ENCODE measurements at regions not wholly inside any gene's neighbourhood (a gene's known extent, or its start where the extent isn't known, plus 50 kb on each side); places are given as distances from the start of the nearest gene placed in this dataset.

GRCh38 chr5:105783811-105784210, 1886.9 kb downstream of the EFNA5 start:
- H3K9me2 ChIP-seq (ENCODE audit: insufficient read depth) = no peaks in the 10 kb centered on the region
- no peak overlapping the region for H2AFZ ChIP-seq (ENCODE audit: low read depth, low read length, poor library complexity, severe bottlenecking)
- H3K27me3 ChIP-seq (ENCODE audit: insufficient read depth, low read length) = no peaks in the 10 kb centered on the region
- ATAC-seq (no peak), DNase-seq (ENCODE audit: low read depth, low spot score) (no peak)
- BruUV-seq (replicated peaks) = no TSS peak
- H3K4me3 ChIP-seq (replicated peaks in 1 of 2; ENCODE audit: low read depth in 1 of 2, low read length in 2 of 2) = no peak overlapping the region
- POLR2A ChIA-PET = no interaction called here
- intact Hi-C loops (cut with micrococcal nuclease) = no loop called here
- H3K4me2 ChIP-seq (ENCODE audit: low read length) = no peak overlapping the region
- H3K9me3 ChIP-seq (ENCODE audit: control insufficient read depth in 1 of 2, insufficient read depth in 1 of 2, low read depth in 1 of 2, low read length in 2 of 2) = no peaks in the 10 kb centered on the region
- TF ChIP-seq EZH2phosphoT487 (IDR thresholded peaks at IDR 0.05; ENCODE audit: borderline replicate concordance) (no peak), POLR2AphosphoS5 (IDR thresholded peaks at IDR 0.05; ENCODE audit: low read depth, low read length) (no peak), SRF (IDR thresholded peaks at IDR 0.05; ENCODE audit: low read depth) (no peak), ELF1 (IDR thresholded peaks at IDR 0.05; ENCODE audit: borderline replicate concordance, low read depth) (no peak), REST (IDR thresholded peaks at IDR 0.05; ENCODE audit: low read depth) (no peak), MAX (IDR thresholded peaks at IDR 0.05) (no peak), ZBTB33 (IDR thresholded peaks at IDR 0.05; ENCODE audit: extremely low read depth, insufficient replicate concordance, low read length) (no peak)
- RAD21 ChIA-PET (ENCODE audit: low non-redundant PET in 1 of 2, low total read pairs in 2 of 2, uncharacterized antibody in 2 of 2, unreplicated experiment in 2 of 2) = no interaction called here
- CTCF ChIA-PET = no interaction called here
- no peak overlapping the region for H3K9ac ChIP-seq (ENCODE audit: low read length)
- no peaks in the 10 kb centered on the region for H3K4me1 ChIP-seq (ENCODE audit: control insufficient read depth in 1 of 2, insufficient read depth in 2 of 2, low read length in 2 of 2)
- no peaks in the 10 kb centered on the region for H3K36me3 ChIP-seq (ENCODE audit: control insufficient read depth in 1 of 2, insufficient read depth in 2 of 2, low read length in 2 of 2)
- no peaks in the 10 kb centered on the region for H3K79me2 ChIP-seq (ENCODE audit: insufficient read depth, low read length)
- no peaks in the 10 kb centered on the region for H4K20me1 ChIP-seq (ENCODE audit: insufficient read depth)
- no peak overlapping the region for H3K27ac ChIP-seq (ENCODE audit: low read depth, low read length)

All from HCT116 (cell line).